GM18498 (cell line): ENCODE measurements at regions not wholly inside any gene's neighbourhood (a gene's known extent, or its start where the extent isn't known, plus 50 kb on each side); places are given as distances from the start of the nearest gene placed in this dataset.
"Not testable (repeated sequence)": the region's sequence is repeated elsewhere in the genome, so short reads cannot be mapped to it uniquely, and the experiment has no call there.

Experiments used
- ATAC-seq: cut with Tn5 transposase; IDR thresholded peaks from one replicate; pipeline ENCODE4 v1.9.1; 2021; ENCODE audit warnings: mild to moderate bottlenecking, moderate library complexity; ENCODE audit not compliant: unreplicated experiment

DNA sequence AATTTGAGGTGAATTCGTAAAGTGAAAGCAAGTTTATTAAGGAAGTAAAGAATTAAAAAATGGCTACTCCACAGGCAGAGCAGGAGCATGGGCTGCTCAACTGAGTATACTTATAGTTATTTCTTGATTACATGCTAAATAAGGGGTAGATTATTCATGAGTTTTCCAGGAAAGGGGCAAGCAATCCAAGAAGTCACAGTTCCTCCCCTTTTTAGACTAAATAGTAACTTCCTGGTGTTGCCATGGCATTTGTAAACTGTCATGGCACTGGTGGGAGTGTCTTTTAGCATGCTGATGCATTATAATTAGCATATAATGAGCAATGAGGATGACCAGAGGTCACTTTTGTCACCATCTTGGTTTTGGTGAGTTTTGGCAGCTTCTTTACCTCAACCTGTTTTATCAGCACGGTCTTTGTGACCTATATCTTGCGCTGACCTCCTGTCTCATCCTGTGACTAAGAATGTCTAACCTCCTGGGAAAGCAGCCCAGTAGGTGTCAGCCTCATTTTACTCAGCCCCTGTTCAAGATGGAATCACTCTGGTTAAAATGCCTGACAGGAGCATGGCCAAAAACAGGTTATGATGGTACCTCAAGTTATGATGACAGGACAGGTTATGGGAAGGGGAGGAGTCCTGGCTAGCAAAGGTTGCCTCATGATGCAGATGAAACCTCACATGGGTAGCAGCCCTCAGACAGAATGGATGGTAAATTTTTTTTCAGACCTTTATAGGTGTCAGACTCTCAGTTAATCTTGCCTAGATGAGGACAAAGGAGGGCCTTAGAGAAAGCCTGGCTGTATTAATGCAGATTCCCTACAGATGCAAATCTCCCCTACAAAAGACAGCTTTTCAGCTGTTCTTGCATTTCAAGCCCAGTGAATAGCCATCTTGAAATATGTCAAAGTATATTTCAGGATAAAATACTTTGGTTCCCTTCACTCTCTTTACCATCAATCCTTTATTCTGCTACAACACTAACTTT, 49.7 kb downstream of the SIPA1L2 start:
- no peak for ATAC-seq

DNA sequence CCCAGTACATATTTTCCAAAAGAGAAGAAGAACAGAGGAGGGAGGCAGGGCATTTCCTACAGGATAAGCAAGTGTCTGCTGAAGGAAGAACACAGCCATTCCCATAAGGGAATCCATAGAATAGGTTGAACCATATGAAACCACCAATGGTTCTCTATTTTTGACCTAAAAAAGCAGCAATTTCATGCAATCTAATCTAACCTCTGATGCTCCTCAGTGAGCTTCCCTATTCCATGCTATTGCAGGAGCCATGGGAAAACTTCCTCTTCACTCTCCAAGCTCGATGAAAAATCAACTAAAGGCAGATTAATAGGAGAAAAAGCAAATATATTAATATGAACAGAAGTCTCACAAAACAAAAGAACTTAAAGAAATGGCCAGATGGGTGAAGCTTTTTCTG, 50.5 kb downstream of the SIPA1L2 start:
- ATAC-seq = no peak

DNA sequence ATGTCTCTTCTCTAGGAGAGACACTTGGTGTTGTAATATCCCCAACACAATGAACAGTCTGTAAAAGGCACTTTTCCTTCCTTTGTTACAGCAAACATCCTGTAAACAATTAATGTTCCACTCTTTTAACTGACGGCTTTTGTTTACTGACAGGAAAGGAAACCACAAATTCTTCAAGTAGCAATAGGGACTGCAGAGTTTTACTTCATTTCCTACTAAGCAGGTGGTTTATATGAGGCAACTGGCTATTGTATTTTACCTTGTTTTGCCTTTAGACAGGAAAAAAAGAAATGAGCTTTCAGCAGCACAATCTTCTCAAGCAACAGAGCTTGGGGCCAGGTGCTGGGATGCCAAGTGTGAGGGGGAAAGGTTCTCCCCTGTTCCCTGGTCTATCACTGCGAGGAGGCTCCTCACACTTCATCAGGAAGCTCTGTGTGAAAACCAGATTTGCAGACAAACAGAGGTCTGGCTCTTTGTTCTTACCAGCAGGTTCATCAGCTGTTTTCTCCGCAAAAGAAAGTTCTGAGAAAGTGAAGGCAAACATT, 51.2 kb downstream of the SIPA1L2 start:
- ATAC-seq = no peak

DNA sequence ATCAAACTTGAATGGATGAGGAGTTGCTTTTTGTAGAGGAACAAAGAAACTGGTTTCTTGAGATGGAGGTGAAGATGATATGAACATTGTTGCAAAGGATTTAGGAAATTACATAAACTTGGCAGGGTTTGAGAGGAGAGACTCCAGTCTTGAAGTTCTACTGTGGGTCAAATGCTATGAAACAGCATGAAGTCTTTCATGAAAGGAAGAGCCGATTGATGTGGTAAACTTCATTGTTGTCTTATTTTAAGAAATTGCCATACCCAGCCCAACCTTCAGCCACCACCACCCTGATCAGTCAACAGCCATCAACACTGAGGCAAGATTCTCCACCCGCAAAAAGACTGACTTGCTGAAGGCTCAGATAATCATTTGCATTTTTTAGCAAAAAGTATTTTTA, 52.2 kb downstream of the SIPA1L2 start:
- ATAC-seq = no peak

DNA sequence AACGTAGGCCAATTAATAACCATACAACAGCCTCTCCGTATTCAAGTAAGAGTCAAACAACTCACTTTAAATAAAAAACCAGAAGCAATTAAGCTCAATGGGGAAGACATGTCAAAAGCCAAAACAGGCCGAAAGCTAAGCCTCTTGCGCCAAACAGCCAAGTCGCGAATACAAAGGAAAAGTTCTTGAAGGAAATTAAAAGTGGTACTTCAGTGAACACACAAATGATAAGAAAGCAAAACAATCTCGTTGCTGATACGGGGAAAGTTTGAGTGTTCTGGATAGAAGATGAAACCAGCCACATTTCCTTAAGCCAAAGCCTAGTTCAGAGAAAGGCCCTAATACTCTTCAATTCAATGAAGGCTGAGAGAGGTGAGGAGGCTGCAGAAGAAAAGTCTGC, 53.4 kb downstream of the SIPA1L2 start:
- ATAC-seq = no peak

DNA sequence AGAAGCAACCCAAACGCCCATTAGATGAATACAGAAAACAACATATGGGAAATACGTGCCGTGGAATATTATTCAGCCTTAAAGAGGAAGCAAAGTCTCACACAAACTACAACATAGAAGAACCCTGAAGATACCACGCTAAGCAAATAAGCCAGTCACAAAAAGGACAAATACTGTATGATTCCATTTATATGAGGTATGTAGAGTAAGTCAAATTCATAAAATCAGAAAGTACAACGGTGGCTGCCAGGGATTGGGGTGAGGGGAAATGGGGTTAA, 54.2 kb downstream of the SIPA1L2 start:
- ATAC-seq = no peak

DNA sequence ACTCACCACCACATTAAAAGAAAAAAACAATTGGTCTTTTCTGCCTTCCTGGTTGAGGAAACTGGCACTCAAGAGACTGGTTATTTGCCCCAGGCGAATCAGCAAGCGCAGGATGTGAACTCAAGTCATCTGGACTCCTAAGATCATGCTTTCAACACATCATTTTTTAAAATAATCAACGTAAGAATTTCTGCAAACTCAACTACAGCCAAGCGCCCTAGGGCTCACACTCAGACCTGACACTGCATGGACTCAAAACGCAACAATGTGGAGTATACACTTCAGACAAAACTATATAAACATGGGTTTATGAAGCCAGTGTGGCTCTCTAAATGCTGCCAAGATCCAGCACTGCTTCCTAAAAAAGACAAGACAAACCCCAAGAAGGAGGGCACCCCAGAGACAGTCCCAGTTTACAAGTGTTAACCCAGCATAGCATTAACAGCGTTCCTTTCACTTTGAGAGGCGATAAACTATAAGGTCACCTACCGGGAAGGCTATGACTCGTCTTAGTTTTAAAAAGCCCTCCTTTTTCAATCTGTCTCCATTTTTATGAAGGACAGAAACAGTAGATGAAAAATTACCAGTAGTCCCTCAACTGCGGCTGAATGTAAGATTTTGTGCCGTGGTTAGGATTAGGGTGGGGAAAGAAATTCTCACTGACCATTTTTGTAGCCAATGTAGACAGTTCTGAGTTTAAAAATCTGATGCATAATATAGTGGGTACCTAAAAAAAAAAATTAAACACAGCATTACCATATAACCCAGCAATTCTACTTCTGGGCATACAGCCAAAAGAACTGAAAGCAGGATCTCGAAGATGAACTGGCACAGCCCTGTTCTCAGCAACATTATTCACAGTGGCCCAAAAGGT, 54.8 kb downstream of the SIPA1L2 start:
- no peak for ATAC-seq

DNA sequence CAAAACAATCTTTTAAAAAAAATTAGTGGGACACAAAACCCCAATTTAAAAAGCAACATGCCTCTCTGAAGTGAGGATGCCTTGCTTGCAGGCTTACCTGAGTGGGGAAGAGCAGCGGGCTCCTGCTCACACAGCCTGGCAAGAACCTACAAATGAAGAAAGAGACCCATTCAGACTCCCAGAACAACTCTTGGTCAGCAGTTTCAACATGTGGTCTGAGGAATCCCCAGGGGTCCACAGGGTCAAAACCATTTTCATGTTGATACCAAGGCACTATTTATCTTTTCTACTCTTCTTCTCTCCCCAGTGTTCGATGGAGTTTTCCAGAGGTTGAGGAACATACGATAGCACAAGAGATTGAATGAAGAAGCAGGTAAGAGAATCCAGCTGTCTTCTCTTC, 55.9 kb downstream of the SIPA1L2 start:
- no peak for ATAC-seq

DNA sequence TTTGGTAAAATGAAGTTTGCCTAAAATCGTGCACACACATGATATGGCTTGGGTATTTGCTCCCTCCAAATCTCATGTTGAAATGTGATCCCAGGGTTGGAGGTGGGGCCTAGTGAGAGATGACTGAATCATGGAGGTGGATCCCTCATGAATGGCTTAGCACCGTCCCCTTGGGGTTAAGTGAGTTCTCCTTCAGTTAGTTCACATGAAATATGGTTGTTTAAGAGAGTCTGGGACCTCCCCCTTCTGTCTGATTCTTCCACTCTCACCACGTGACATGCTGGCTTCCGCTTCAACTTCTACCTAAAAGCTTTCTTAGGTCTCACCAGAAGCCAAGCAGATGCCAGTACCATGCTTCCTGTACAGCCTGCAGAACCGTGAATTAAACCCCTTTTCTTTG, 58.4 kb downstream of the SIPA1L2 start:
- no peak for ATAC-seq

DNA sequence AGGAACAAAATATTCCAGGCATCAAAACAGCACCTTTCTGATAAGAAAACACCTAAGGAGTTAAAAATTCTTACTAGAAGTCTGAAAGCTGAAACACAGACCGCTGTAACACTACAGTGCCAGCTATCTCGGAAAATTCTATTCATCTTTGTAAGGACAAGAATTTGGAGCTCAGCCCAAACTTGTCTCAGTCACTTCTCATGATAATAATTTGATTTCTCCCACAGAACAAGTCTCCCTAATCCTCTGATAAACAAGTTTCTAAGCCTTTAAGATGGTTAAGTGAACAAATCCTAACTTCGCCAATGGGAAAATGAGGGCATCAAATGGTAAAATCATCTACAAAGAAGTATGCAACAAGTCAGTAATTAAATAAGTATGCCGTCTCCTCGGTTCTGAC, 59.9 kb downstream of the SIPA1L2 start:
- ATAC-seq = no peak

DNA sequence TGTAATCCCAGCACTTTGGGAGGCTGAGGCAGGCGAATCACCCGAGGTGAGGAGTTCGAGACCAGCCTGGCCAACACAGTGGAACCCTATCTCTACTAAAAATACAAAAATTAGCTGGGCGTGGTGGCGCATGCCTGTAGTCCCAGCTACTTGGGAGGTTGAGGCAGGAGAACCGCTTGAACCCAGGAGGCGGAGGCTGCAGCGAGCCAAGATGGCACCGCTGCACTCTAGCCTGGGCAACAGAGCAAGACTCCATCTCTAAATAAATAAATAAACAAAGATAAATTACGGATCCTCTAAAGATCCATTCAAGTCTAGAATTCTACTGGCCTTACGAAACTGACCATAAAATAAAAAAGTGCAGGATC, 60.4 kb downstream of the SIPA1L2 start:
- not testable (repeated sequence) for ATAC-seq

DNA sequence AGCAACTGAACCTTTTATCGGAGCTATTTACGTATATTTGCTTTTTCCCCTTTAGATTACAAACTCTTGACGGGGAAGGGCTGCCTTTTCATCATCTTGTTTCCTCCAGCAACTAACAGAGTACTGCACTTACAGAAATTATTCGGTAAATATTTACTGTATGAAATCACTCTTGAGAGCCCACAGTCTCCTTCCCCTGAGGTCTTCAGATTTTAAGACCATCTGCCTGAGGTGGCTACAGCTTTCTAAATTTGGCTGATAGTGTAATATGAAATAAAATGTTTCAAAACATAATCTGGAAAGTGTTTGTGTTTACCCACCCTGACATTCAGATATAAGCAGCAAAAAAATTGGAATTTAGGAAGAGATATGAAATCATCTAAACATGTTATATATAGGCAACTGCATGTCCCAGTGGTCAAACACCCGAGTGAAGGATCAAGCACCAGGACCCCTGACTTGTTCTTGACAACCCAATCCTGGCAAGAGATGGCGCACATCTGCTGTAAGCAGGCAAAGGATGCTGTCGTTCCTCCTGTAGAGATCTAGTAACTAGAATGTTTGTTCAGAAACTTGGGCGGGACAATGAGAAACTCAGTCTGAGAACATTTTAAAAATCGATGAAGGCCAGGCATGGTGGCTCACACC, 60.9 kb downstream of the SIPA1L2 start:
- ATAC-seq = no peak

DNA sequence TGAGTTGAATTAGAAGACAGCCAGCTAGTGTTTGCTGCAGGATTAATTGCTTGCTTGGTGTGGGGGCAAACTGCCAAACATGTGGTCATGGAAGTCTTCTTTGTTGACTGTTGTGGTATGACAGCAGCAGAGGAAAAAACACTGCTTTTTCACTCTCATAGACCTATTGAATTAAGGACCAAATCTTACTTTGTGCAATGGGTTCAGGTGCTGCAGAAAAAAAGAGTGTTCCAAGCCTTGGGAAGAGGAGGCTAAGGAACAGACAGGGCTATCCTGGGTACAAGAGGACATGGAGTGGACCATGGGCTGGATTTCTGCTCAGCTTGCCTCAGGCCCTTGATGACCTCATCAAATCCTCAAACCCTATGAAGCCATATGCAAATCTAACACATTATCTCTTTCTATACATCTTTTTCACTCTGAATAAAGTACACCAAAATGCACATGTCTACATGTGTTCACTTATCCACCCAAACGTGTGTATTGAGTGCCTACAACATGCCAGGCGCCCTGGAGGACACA, 61.5 kb downstream of the SIPA1L2 start:
- ATAC-seq = no peak

DNA sequence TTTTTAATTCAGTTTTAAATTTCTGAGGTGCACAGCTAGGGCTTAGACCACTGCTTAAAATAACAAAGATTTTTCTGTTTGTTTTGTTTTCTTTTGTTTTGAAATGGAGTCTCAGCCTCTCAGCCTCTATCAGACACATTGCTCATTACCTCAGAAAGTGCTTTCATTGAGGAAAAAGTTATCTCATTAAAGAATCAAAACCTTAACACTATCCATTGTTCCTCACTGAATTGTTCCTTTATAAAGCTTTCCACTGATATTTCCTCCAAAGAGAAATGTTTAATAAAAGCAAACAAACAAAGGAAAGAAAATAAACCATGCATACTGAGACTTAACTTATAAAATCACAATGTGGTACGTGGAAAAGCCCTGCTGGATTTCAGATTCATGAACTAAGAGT, 63.8 kb downstream of the SIPA1L2 start:
- ATAC-seq = no peak

DNA sequence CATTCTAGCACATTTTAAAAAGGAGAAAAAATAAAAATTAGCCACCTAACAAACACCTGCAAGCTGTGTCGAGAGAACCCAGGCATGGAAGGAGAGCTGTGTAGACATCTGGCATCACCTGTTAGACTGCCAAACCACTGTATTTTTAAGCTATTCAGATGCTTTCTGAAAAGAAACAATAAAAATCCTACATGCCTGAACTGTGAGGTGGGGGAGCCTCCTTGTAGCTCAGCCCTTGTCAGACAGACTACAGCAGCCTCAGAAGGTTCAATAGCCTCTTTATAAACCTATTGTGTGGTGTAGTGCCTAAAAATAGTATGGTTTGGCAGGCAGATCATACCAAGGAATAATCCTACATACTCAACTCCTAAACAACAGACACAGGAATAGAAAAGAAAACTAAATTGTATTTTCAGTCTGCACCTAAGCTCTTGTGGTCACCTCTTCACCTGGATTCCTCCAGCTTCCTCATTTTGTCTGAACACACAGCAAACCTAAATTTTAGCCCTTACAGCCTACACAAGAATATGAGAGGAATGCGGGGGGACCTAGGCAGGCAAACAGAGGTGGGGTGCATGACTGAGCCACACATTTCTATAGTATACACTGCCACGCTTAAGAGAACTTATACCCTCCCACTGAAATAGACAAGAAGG, 67.0 kb downstream of the SIPA1L2 start:
- no peak for ATAC-seq

DNA sequence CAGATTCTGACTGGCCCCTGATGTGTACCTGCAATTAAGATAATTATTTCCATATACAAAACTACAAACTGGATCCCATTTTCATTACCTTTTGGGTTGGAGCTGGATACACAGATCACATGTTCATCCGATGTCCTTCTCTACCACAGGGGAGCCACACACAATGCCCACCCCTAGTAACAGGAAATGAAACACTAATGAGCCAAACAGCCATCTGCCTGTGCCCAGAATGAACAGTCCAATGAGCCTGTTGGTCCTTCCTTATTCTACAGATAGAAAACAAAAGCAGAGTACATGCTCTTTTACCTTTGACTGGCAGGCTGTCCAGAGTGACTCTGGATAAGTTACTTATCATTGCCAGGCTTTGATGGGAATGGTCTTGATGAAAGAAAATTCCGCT, 68.6 kb downstream of the SIPA1L2 start:
- no peak for ATAC-seq

DNA sequence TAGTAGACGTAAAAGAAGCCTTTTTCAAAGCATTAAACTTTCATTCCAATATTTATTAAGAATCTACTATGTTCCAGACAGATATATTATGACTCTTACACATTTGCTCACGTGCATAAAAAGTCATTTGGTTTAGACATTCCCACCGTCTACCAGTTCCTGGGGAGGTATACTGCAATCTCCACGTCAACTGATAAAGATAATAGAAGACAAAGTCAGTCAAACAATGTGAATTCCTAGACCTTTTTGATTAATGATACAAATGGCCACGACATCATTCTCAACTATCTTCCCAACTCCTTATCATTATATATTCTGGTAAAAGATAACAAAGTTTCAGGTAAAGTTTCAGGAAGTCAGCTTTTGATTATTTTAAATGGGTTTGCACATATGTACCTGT, 69.0 kb downstream of the SIPA1L2 start:
- ATAC-seq = no peak

DNA sequence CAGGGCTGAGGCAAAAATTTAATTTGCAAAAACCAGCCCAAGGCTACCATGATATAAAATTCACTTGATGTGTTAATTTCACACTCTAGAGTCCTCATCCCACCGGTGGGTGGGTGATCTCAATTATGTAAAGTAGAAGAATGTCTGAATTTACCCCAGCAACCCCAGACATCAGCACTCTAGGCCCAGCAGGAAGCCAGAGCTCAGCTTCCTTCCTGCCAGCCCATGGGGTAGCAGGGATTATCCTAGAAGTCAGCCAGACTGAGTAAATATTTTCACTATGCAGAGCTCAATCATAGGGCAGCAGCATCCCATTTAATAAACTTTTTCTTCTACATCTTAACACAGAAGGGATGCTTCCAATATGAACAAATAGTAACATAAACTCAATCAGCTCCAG, 71.0 kb downstream of the SIPA1L2 start:
- no peak for ATAC-seq

DNA sequence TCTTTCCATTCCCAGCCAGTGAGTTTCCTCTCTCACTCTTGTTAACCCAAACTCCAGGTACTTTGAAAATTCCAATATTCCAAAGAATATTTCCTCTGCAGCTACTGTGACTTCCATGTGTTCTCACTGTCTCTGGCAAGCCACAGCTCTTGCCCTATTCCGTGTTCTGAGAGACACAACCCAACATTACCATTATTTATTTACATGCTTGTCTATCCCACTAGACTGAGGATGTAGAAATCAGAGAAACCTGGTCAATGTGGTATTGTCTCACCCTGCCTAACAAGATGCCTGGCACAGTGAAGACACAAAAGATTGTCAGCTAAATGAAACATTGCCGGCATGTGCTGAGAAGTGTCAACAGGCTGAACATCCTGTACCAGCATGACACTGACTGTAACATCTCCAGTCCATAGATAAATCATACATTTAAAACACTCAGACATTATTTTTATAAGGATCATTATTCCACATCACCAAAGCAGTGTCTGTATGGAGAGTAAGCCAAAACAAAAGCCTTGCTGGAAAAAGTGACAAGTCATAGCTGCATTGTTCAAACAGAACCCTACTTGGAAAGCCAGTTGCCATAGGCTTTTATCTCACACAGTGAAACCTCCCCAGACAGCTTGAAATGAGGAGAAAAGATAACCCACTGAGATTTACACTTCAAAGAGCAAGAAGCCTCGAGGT, 72.3 kb downstream of the SIPA1L2 start:
- ATAC-seq = no peak

DNA sequence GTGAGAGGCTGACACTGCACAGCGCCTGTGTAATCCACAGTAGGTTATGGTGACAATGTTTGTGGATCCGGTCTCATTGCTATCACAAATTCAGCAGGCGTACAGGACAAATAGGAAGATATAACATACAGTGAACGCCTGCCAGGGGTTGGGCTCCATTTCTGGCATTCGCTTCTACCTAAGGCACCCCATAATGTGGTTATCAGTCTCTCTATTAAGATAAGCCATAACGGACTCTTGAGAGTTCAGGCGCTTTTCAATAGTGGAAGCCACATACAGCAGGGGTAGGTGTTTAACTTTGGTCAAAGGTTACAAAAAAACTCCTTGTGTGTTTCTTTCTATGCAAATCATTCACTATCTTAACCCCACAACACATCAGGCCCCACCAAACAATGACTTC, 72.8 kb downstream of the SIPA1L2 start:
- no peak for ATAC-seq
